PC-9 (cell line): ENCODE measurements at regions not wholly inside any gene's neighbourhood (a gene's known extent, or its start where the extent isn't known, plus 50 kb on each side); places are given as distances from the start of the nearest gene placed in this dataset.
A peak's percentile ranks its signal among the peaks of the same experiment; 100 is the strongest.

ENCODE experiments used
- BruUV-seq: library from RNA; stranded (reverse); fragments of 400-500 nt; replicated peaks from 2 replicates; lab custom pipeline; 2021; lab: Mats Ljungman, UMichigan
- CTCF ChIA-PET: fragments of 300-600 bp; sonication (Branson Sonifier 250); formaldehyde crosslinking; loops from one replicate; lab custom pipeline; 2022; ENCODE audit warnings: antibody characterized with exemption; lab: Charles Lee
- POLR2A ChIA-PET: fragments of 300-600 bp; sonication (Branson Sonifier 250); formaldehyde crosslinking; loops from one replicate; lab custom pipeline; 2022; ENCODE audit warnings: antibody characterized with exemption; ENCODE audit not compliant: unreplicated experiment; lab: Charles Lee
- DNase-seq, 2 experiments: peaks; one replicate each; pipeline versions ENCODE4 v3.0.0 to v3.0.0-alpha.2; 2015 to 2022; ENCODE audit warnings: mixed read lengths in 1 of 2
- H2AFZ ChIP-seq: fragments of 200-600 bp; sonication (generic); 2 replicates; pipeline ENCODE4 v1.8.1; 2017; ENCODE audit warnings: antibody characterized with exemption
- H3F3A ChIP-seq: fragments of 200-600 bp; sonication (generic); 2 replicates; pipeline ENCODE4 v1.8.1; 2017; ENCODE audit warnings: antibody characterized with exemption, mild to moderate bottlenecking, low read depth; ENCODE audit not compliant: insufficient read depth
- H3K27ac ChIP-seq: fragments of 200-600 bp; sonication (generic); 2 replicates; pipeline ENCODE4 v1.6.1; 2016; ENCODE audit warnings: mixed run types
- H3K27me3 ChIP-seq: fragments of 200-600 bp; sonication (generic); 2 replicates; pipeline ENCODE4 v1.6.1; 2016; ENCODE audit warnings: low read depth, mixed run types; ENCODE audit not compliant: insufficient read depth
- H3K36me3 ChIP-seq: fragments of 200-600 bp; sonication (generic); 2 replicates; pipeline ENCODE4 v1.6.1; 2016; ENCODE audit warnings: low read depth, mixed run types
- H3K4me1 ChIP-seq: fragments of 200-600 bp; sonication (generic); replicated peaks from 2 replicates; pipeline ENCODE4 v1.6.1; 2016; ENCODE audit warnings: mixed run types; ENCODE audit not compliant: insufficient read depth
- H3K4me2 ChIP-seq: fragments of 200-600 bp; sonication (generic); 2 replicates; pipeline ENCODE4 v1.6.1; 2017; ENCODE audit warnings: mixed run types
- H3K4me3 ChIP-seq: fragments of 200-600 bp; sonication (generic); 2 replicates; pipeline ENCODE4 v1.6.1; 2016; ENCODE audit warnings: mixed run types
- H3K79me2 ChIP-seq: fragments of 200-600 bp; sonication (generic); 2 replicates; pipeline ENCODE4 v1.6.1; 2017; ENCODE audit warnings: low read depth, mixed run types
- H3K9me2 ChIP-seq: fragments of 200-600 bp; sonication (generic); 2 replicates; pipeline ENCODE4 v1.8.1; 2017; ENCODE audit warnings: mild to moderate bottlenecking; ENCODE audit not compliant: insufficient read depth
- H3K9me3 ChIP-seq: fragments of 200-600 bp; sonication (generic); 2 replicates; pipeline ENCODE4 v1.8.1; 2016; ENCODE audit warnings: low read depth; ENCODE audit not compliant: insufficient read depth
- H4K20me1 ChIP-seq: fragments of 200-600 bp; sonication (generic); 2 replicates; pipeline ENCODE4 v1.8.1; 2017; ENCODE audit not compliant: insufficient read depth
- EZH2 ChIP-seq: fragments of 200-600 bp; sonication (generic); IDR thresholded peaks from 2 replicates; pipeline ENCODE4 v1.8.0; 2017; ENCODE audit warnings: antibody characterized with exemption, low read depth
- intact Hi-C: fragments of 100-400 bp; cut with micrococcal nuclease; formaldehyde crosslinking; loops from one replicate; pipeline ENCODE4 v1.10.0; 2022; ENCODE audit not compliant: unreplicated experiment
- TF ChIP-seq, protein P1 (sequence below): fragments of 200-600 bp; sonication (generic); conservative IDR thresholded peaks from 2 replicates; pipeline ENCODE4 v1.6.1; 2017; ENCODE audit warnings: mixed run types, antibody characterized with exemption, mild to moderate bottlenecking, moderate library complexity

- Histone ChIP-seq H3K36me3 (no peaks in the 10 kb centered on the region), H3K4me3 (no peak overlapping the region), H3K4me1 (no peaks in the 10 kb centered on the region), H3K4me2 (no peak overlapping the region), H3K9me2 (no peaks in the 10 kb centered on the region), H3F3A (no peaks in the 10 kb centered on the region), H3K79me2 (no peaks in the 10 kb centered on the region), H3K27me3 (no peaks in the 10 kb centered on the region), H3K9me3 (no peaks in the 10 kb centered on the region), H3K27ac (no peak overlapping the region), H2AFZ (no peak overlapping the region), H4K20me1 (no peaks in the 10 kb centered on the region)
- peak in 1 of 2 experiments; percentile 31 for DNase-seq
- TF ChIP-seq EZH2 = no peak
- TF ChIP-seq, protein P1, sequence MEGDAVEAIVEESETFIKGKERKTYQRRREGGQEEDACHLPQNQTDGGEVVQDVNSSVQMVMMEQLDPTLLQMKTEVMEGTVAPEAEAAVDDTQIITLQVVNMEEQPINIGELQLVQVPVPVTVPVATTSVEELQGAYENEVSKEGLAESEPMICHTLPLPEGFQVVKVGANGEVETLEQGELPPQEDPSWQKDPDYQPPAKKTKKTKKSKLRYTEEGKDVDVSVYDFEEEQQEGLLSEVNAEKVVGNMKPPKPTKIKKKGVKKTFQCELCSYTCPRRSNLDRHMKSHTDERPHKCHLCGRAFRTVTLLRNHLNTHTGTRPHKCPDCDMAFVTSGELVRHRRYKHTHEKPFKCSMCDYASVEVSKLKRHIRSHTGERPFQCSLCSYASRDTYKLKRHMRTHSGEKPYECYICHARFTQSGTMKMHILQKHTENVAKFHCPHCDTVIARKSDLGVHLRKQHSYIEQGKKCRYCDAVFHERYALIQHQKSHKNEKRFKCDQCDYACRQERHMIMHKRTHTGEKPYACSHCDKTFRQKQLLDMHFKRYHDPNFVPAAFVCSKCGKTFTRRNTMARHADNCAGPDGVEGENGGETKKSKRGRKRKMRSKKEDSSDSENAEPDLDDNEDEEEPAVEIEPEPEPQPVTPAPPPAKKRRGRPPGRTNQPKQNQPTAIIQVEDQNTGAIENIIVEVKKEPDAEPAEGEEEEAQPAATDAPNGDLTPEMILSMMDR = no peak
- no TSS peak for BruUV-seq
- ChIA-PET CTCF (no interaction called here), POLR2A (no interaction called here)
- intact Hi-C loops = no loop called here
Observed at GRCh38 chr4:138542191-138542776, 300.1 kb upstream of the SLC7A11 start.

GRCh38 chr4:138540056-138540800 is 298.1 kb upstream of the SLC7A11 start:
- intact Hi-C loops = no loop called here
- H3K4me1 ChIP-seq = no peaks in the 10 kb centered on the region
- no peak overlapping the region for H3K27ac ChIP-seq
- no peaks in the 10 kb centered on the region for H3K27me3 ChIP-seq
- no peaks in the 10 kb centered on the region for H3K9me2 ChIP-seq
- ChIA-PET CTCF (interaction anchor here (0.6 kb wide), 1 partner anchor 97 kb away, joined by 3 read pairs; no protein-coding TSS in a partner anchor), POLR2A (no interaction called here)
- TF ChIP-seq, protein P1 = no peak
- no peak for TF ChIP-seq EZH2
- H3K4me2 ChIP-seq = no peak overlapping the region
- no peaks in the 10 kb centered on the region for H3K36me3 ChIP-seq
- H3K79me2 ChIP-seq = no peaks in the 10 kb centered on the region
- no peaks in the 10 kb centered on the region for H3F3A ChIP-seq
- no peak overlapping the region for H3K4me3 ChIP-seq
- BruUV-seq = no TSS peak
- H2AFZ ChIP-seq = no peak overlapping the region
- no peak for DNase-seq
- H3K9me3 ChIP-seq = no peaks in the 10 kb centered on the region
- H4K20me1 ChIP-seq = no peaks in the 10 kb centered on the region

DNA sequence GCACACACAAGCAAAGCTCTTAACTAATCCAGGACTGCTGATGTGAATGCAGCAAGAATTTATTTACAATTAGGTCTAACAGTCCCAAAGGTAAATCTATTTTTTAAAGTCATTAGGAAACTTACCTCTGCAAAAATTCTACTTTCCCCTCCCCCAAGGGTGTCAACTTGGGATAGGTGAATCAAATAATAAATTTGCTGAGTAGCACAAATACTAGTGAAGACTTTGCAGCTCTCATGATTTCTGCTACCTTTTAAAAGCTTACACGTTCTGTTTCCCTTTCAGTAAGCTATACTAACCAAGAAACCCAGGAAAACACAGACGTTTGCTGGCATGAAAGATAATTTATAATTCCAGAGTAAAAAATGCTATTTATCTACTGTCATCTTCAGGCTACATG is 296.6 kb upstream of the SLC7A11 start:
- TF ChIP-seq EZH2 = no peak
- TF ChIP-seq, protein P1 = no peak
- Histone ChIP-seq H3F3A (no peaks in the 10 kb centered on the region), H3K79me2 (no peaks in the 10 kb centered on the region), H4K20me1 (no peaks in the 10 kb centered on the region), H3K27me3 (no peaks in the 10 kb centered on the region), H3K27ac (no peak overlapping the region), H3K4me3 (no peak overlapping the region), H3K4me2 (no peak overlapping the region), H3K9me2 (no peaks in the 10 kb centered on the region), H3K36me3 (no peaks in the 10 kb centered on the region), H3K9me3 (no peaks in the 10 kb centered on the region), H3K4me1 (no peaks in the 10 kb centered on the region), H2AFZ (no peak overlapping the region)
- intact Hi-C loops = no loop called here
- no TSS peak for BruUV-seq
- CTCF ChIA-PET = no interaction called here
- POLR2A ChIA-PET = no interaction called here
- DNase-seq = no peak
